NCI-H2196 treated with DMSO at 0.1 percent for 48 hours (cell line): ENCODE measurements at regions not wholly inside any gene's neighbourhood (a gene's known extent, or its start where the extent isn't known, plus 50 kb on each side); places are given as distances from the start of the nearest gene placed in this dataset.

Experiments
- DNase-seq: peaks from one replicate; lab custom pipeline; 2025; ENCODE audit not compliant: unreplicated experiment; lab: John Stamatoyannopoulos, UW

DNA sequence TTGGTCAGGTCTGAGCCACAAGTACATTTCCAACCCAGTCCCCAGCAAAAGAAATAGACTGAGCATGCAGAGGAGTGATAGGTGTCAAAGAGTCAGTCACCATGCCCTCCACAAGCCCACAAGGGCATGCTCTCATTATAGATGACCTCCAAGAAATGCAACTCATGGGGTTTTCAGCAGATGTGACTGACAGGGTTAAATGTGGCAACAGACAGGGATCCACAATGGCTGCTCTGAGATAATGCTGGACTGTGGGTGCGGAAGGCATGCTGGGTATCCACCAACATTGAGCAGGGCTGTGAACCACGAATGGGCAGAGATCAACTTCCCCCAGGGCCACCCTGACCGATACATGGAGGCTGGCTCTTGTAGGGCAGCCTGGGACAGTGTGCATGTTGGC is 115.8 kb downstream of the BCOR start:
- no peak for DNase-seq

DNA sequence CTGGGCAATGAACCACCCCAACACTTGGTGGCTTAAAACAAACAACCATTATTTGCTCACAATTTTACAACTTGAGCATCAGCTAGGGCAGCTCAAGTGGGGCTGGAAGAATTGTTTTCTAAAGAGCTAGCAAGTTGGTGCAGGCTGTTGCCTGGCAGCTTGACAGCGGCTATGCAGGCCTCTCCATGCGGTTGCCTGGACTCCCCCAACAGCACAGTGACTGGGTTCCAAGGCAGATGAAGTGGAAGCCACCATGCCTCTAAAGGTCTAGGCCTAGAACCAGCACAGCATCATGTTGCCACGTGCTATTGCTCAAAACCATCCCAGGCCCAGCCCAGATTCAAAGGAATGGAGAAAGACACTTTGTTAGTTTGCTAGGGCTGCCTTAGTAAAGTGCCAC is 114.8 kb downstream of the BCOR start:
- peak; percentile 38 for DNase-seq

DNA sequence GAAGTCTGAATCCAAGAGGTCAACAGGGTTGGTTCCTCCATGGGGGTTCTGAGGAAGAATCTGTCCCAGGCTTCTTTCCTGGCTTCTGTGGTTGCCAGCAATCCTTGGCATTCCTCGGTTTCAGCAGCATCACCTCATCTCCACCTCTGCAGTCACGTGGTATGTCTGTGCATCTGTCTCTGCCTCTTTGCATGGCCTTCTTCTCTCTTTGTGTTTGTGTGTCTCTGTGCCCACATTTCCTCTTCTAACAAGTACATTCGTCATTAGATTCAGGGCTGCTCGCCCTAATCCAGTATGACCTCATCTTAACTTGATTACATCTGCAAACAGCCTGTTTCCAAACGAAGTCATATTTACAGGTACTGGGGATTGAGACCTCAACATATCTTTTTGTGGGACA is 114.0 kb downstream of the BCOR start:
- no peak for DNase-seq

DNA sequence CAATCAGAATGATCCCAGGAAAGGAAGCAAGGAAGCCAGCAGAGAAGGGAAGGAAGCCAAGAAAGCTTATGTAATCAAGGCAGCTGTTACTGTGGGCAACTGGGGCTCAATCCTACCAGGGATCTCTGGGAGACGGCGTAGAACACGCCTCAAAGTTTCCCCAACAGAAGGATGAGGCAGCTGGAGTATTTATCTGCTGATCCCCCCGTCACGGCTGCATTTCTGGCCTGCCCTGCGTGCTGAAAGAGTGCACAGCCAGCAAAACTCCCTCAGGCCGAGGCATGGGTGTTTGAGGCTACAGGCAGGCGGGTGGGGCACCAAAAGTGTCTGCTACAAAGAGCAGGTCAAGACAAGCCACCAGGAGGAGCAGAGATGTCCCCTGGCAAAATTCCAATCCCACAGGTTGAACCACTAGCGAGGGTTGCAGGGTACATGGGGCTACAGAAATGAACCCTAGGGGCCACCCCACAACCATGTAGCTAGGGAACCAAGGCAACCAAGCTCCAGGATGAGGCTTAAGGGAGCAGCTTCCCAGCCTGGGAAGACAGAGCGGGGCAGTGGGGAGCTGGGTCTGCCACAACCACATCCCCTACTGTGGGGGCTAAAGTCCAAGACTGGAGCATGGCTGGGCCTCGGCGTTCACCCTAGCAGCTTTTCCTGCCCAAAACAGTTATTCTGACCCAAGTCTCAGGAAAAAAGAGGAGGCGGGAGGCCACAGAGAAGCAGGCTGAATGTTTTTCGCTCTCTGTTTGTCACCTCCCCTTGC is 113.4 kb downstream of the BCOR start:
- no peak for DNase-seq

DNA sequence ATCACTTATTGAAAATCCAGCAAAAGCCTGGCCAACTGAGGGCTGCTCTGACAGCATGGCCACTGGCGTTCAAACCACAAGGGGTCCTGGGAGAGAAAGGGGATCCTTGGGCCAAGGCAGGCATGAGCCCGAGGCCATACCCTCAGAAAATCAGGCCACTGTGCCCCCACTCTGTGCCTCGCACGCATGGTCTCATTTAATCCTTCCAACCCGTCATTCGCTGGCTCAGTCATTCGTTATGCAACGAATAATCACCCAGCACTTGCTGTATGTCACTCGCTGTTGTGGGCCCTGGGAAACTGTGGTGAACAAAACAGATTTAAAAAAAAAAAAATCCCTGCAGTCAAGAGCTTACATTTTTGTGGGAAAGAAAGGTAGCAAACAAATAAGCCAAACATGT is 112.7 kb downstream of the BCOR start:
- no peak for DNase-seq

DNA sequence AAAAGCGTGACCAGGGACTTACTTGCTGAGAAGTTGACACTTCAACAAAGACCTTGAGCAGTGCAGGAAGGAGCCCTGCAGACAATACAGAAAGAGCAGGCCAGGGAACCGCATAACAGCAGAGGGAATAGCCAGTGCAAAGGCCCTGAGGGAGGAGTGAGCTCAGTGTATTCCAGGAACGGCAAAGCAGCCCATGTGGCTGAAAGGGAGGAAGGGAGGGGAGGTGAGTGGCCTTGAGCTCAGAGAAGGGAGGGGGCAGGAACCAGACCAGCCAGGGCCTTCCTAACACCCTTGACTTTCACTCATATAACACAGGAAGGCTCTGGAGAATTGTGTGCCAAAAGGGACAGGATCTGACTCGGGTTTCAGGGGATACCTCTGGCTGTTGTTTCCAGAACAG is 112.2 kb downstream of the BCOR start:
- no peak for DNase-seq

DNA sequence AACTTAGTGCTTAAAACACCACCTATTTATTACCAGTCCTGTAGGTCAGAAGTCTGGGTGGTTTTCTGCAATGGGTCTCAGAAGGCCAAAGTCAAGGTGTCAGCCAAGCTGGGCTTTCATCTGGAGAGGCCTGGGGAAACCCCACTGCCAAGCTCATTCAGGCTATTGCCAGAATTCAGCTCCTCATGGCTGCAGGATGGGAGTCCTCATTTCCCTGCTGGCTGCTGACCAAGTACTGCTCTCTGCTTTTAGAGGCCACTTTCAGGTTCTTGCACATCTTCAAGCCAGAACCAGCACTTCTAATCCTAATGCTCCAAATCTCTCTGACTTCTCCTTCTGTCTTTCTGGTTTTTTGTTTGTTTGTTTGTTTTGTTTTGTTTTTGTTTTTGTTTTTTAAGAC is 109.3 kb downstream of the BCOR start:
- DNase-seq = no peak

DNA sequence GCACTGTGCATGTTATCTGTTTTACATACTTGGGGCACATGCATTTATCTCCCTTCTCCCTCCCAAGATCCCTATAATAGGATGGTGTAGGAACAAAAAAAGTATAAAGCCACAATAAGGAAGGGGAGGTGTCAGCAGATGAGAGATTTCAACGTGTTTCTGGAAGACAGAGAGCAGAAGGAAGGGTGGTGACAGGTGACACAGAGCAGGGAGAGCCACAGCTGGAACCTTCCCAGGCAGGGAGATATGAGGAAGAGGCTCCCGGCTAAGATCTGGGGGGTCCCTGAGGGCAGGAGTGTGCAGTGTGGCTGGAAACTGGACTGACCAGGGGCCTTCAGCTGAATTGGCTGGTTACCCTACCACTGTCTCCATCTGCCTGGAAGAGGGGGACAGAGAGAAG is 107.4 kb downstream of the BCOR start:
- no peak for DNase-seq

DNA sequence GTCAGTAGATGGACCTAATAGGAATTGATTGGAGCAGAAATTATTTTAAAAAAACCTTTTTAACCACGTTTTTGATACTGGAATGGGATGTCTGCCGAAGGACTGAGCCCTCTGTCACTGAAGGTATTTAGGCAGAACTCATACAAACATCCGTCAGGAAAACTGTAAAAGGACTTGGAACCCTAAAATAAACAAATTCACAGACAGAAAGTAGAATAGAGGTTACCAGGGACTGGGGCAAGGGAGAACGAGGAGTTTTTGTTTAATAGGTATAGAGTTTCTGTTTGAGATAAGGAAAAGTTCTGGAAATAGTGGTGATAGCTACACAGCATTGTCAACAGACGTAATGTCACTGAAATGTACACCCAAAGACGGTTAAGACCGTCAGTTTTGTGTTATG is 105.5 kb downstream of the BCOR start:
- no peak for DNase-seq

DNA sequence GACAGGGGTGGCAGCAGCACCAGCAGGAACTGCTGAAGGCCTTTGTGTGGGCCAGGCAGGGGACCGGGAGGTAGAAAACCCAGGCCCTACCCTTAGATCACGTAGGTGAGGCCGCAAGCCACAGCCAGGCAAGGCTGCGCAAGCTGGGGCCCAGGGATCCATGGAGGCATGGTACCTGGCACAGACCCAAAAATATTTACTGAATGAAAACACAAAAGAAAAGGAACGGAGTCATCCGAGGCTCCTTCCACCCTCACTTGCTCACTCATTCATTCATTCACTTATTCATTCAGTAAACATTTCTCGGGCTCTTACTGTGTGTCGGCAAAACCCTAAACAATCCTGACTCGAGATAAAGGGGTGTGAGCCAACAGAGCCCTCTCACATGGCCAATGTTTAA is 102.3 kb downstream of the BCOR start:
- no peak for DNase-seq

DNA sequence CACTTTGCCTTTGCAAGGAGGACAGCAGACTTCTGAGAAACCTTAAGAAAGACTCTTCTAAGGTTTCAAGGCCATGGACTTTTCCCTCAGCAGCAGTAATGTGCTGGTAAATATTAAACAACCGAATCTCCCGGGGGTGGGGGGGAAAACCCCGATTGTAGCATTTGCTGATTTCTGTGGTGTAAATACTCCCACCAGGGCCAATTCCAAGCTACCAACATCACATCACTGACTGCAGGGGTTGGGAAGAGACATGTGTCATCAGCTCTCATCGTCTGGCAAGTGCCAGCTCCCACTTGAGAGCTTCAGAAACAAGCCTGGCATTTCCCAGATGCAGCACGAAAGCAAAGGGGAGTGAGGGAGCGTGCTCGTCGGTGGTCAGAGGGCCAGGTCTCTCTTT is 101.2 kb downstream of the BCOR start:
- no peak for DNase-seq

DNA sequence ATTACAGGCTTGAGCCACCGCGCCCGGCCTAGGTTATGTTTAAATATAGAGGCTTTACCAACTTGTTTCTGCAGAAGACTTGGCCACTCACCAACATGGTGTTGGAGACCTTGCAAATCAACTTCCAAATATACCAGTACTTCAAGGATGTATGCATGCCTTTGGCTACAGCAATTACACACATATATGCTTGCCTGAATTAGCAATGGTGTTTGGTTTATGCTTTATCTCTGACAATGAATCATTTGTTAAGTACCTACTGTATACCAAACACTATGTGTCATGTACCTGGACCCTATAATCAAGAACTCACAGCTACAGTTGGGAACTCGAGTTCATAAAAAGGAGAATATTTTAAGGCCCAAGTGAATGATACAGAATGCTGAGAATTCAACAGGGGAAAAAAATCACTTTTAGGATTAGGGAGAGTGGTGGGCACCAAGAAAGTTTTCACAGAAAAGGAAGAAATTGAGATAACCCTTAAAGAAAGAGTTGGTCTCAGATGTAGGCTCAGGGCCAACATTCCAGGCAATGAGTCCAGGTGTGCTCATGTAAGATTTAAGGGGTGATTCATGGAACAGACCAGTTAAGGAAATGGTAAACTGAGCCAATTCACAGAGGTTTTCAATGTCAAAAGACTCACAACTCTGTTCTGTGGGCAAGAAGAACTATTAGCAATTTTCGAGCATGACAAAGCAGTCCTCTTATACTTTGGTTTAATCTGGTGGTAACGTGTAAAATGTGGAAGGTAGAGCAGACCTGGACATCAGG is 98.9 kb downstream of the BCOR start:
- no peak for DNase-seq
